HepG2 (cell line): ENCODE measurements at regions not wholly inside any gene's neighbourhood (a gene's known extent, or its start where the extent isn't known, plus 50 kb on each side); places are given as distances from the start of the nearest gene placed in this dataset.

Experiments used
- ATAC-seq: fragments of 200-7000 bp; cut with Tn5 transposase; 3 replicates; pipeline ENCODE4 v1.9.1; 2020; ENCODE audit warnings: mild to moderate bottlenecking, moderate library complexity
- BruUV-seq: library from RNA; stranded (reverse); fragments of 400-500 nt; replicated peaks from 2 replicates; lab custom pipeline; 2021; lab: Mats Ljungman, UMichigan
- CTCF ChIA-PET: fragments of 300-600 bp; formaldehyde crosslinking; extraction: SDS; loops from one replicate; lab custom pipeline; 2021; ENCODE audit warnings: low total read pairs, inconsistent platforms, low intra/inter-chr PET ratio; lab: Yijun Ruan, JAX
- POLR2A ChIA-PET: fragments of 350-600 bp; sonication (Branson Sonifier 250); formaldehyde crosslinking; loops from one replicate; lab custom pipeline; 2020; ENCODE audit warnings: antibody characterized with exemption, inconsistent platforms; lab: Yijun Ruan, JAX
- DNase-seq: peaks from one replicate; pipeline ENCODE4 v3.0.0-alpha.2; 2015; ENCODE audit warnings: low spot score
- FAIRE-seq: peaks from 3 replicates; lab custom pipeline; 2011; peaks lifted over from hg19 to GRCh38; lab: Jason Lieb, UNC
- H2AFZ ChIP-seq: one replicate; pipeline ENCODE4 v1.6.1; 2011; ENCODE audit warnings: low read length, inconsistent platforms
- H3K27ac ChIP-seq: fragments of 300-600 bp; 3 replicates; pipeline ENCODE4 v1.8.0; 2011; ENCODE audit warnings: mixed run types, mild to moderate bottlenecking, mixed read lengths, low read length, inconsistent platforms; ENCODE audit not compliant: insufficient read depth; ENCODE audit errors: extremely low read length
- H3K27me3 ChIP-seq, 2 experiments: fragments of 200-600 bp in 1 of 2; 2 replicates in 1 of 2; 3 replicates in 1 of 2; pipeline versions ENCODE4 v1.6.0 to v1.8.0; 2011; ENCODE audit warnings: low read length in 2 of 2, mild to moderate bottlenecking in 2 of 2, moderate library complexity in 2 of 2, inconsistent platforms in 1 of 2; ENCODE audit not compliant: insufficient read depth in 2 of 2, control insufficient read depth in 1 of 2
- H3K36me3 ChIP-seq, 2 experiments: fragments of 200-600 bp in 1 of 2; replicated peaks in 1 of 2; 2 replicates in 1 of 2; 3 replicates in 1 of 2; pipeline versions ENCODE4 v1.5.1 to v1.8.0; 2011; ENCODE audit warnings: low read length in 2 of 2, inconsistent platforms in 1 of 2; ENCODE audit not compliant: insufficient read depth in 2 of 2, control insufficient read depth in 1 of 2
- H3K4me1 ChIP-seq: 2 replicates; pipeline ENCODE4 v1.5.1; 2012; ENCODE audit warnings: low read length, inconsistent platforms; ENCODE audit not compliant: insufficient read depth
- H3K4me2 ChIP-seq: 2 replicates; pipeline ENCODE4 v1.6.0; 2011; ENCODE audit warnings: low read depth, low read length, inconsistent platforms
- H3K4me3 ChIP-seq, 3 experiments: fragments of 200-600 bp in 1 of 3; sonication (generic), shearing (Covaris generic) in 1 of 3; replicated peaks in 1 of 3; 2 replicates each; pipeline ENCODE4 v1.5.1; 2011 to 2016; ENCODE audit warnings: low read length in 3 of 3, inconsistent platforms in 2 of 3, low read depth in 2 of 3, mild to moderate bottlenecking in 2 of 3, control low read depth in 1 of 3, mixed read lengths in 1 of 3; ENCODE audit not compliant: insufficient read depth in 1 of 3
- H3K79me2 ChIP-seq: one replicate; pipeline ENCODE4 v1.6.1; 2011; ENCODE audit warnings: low read length, inconsistent platforms; ENCODE audit not compliant: insufficient read depth
- H3K9ac ChIP-seq: 2 replicates; pipeline ENCODE4 v1.6.0; 2011; ENCODE audit warnings: mild to moderate bottlenecking, low read depth, low read length, inconsistent platforms; ENCODE audit not compliant: insufficient read depth
- H3K9me3 ChIP-seq: 2 replicates; pipeline ENCODE4 v1.5.1; 2012; ENCODE audit warnings: mild to moderate bottlenecking, low read length
- H4K20me1 ChIP-seq: 2 replicates; pipeline ENCODE4 v1.6.0; 2011; ENCODE audit warnings: inconsistent platforms, mild to moderate bottlenecking, low read length, moderate library complexity; ENCODE audit not compliant: insufficient read depth
- CBX2 ChIP-seq, 2 experiments: fragments of 200-600 bp in 1 of 2; sonication (generic); formaldehyde crosslinking in 1 of 2; IDR thresholded peaks; 2 replicates each; pipeline versions ENCODE4 v1.7.0 to v1.8.1; 2018 to 2022; ENCODE audit warnings: low read depth in 2 of 2, low read length in 1 of 2, mild to moderate bottlenecking in 1 of 2, missing genetic modification reagents in 1 of 2
- MTF1 ChIP-seq: sonication (generic); formaldehyde crosslinking; IDR thresholded peaks from 2 replicates; pipeline ENCODE4 v1.5.0; 2020; ENCODE audit warnings: missing genetic modification reagents
- XBP1 ChIP-seq: sonication (generic); formaldehyde crosslinking; IDR thresholded peaks from 2 replicates; pipeline ENCODE4 v1.5.0; 2020; ENCODE audit warnings: missing genetic modification reagents
- YEATS4 ChIP-seq: sonication (generic); formaldehyde crosslinking; IDR thresholded peaks from 2 replicates; pipeline ENCODE4 v1.4.0; 2020; ENCODE audit warnings: missing genetic modification reagents, borderline replicate concordance
- ZBTB7A ChIP-seq: sonication (generic); formaldehyde crosslinking; IDR thresholded peaks from 2 replicates; pipeline ENCODE4 v1.8.0; 2022; ENCODE audit warnings: mild to moderate bottlenecking, missing genetic modification reagents
- ZNF136 ChIP-seq: sonication (generic); formaldehyde crosslinking; IDR thresholded peaks from 2 replicates; pipeline ENCODE4 v1.8.1; 2022; ENCODE audit warnings: low read depth, mild to moderate bottlenecking, moderate library complexity, missing genetic modification reagents
- ZNF160 ChIP-seq: sonication (generic); formaldehyde crosslinking; IDR thresholded peaks from 2 replicates; pipeline ENCODE4 v1.8.0; 2022; ENCODE audit warnings: mild to moderate bottlenecking, inconsistent platforms, missing genetic modification reagents
- ZNF34 ChIP-seq: sonication (generic); formaldehyde crosslinking; IDR thresholded peaks from 2 replicates; pipeline ENCODE4 v1.4.0; 2020; ENCODE audit warnings: mild to moderate bottlenecking, missing genetic modification reagents, borderline replicate concordance
- in situ Hi-C: cut with HindIII; loops from 2 replicates; pipeline ENCODE4 v1.10.0; 2017; ENCODE audit warnings: low pct_unique_long_range_greater_than_20kb; ENCODE audit not compliant: extremely low pct_ligation_motif_present
- intact Hi-C: fragments of 100-400 bp; cut with micrococcal nuclease; formaldehyde crosslinking; loops from one replicate; pipeline ENCODE4 v1.10.0; 2022; ENCODE audit not compliant: unreplicated experiment
- TF ChIP-seq, protein P1 (sequence below): sonication (generic); formaldehyde crosslinking; IDR thresholded peaks from 2 replicates; pipeline ENCODE4 v1.8.0; 2022; ENCODE audit warnings: mild to moderate bottlenecking, missing genetic modification reagents, borderline replicate concordance
- TF ChIP-seq, protein P2 (sequence below): sonication (generic); formaldehyde crosslinking; IDR thresholded peaks from 2 replicates; pipeline ENCODE4 v1.4.0; 2020; ENCODE audit warnings: missing genetic modification reagents
- TF ChIP-seq, protein P3 (sequence below): IDR thresholded peaks from 2 replicates; pipeline ENCODE4 v1.6.1; 2016; ENCODE audit warnings: low read depth, borderline replicate concordance

DNA sequence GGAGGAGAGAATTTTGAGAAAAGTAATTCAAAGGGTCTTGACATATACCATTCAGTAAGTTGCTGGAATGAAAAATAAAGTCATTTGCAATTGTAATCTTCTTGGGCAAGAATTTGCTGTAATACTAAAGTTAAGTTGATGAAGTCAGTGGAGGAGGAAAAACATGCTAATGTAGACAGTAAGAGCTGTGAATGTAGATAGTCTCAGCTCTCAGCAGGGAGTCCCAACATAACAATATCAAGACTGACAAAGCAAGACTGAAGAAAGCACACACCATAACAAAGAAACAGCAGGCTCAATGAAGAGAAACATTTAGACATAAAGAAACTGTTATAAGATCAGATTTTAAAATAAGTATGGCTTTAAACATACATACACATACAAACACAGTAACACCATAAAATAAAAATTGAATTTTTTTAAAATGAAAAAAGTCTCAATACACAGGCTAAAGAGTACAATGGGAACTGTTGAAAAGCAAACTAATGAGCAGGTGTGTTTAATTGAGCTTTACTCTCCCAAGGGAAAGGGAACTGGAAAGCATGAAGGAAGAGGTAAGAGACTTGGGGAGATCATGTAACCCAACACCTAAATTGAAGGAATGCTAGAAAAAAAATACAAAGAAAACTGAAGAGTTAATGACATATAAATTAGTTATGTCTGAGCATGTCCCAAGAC, 336.3 kb upstream of the NCAM2 start:
- H3K27me3 ChIP-seq, result no peaks in the 10 kb centered on the region
- POLR2A ChIA-PET, result no interaction called here
- intact Hi-C loops, result no loop called here
- no peaks in the 10 kb centered on the region for H3K4me1 ChIP-seq
- no TSS peak for BruUV-seq
- DNase-seq, result no peak
- TF ChIP-seq YEATS4 (CRISPR knock-in tag), result no peak
- TF ChIP-seq, protein P1, sequence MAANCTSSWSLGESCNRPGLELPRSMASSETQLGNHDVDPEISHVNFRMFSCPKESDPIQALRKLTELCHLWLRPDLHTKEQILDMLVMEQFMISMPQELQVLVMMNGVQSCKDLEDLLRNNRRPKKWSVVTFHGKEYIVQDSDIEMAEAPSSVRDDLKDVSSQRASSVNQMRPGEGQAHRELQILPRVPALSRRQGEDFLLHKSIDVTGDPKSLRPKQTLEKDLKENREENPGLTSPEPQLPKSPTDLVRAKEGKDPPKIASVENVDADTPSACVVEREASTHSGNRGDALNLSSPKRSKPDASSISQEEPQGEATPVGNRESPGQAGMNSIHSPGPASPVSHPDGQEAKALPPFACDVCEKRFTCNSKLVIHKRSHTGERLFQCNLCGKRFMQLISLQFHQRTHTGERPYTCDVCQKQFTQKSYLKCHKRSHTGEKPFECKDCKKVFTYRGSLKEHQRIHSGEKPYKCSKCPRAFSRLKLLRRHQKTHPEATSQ (CRISPR knock-in tag), result no peak
- TF ChIP-seq CBX2 (IDR thresholded peaks at IDR 0.05; ENCODE audit: low read depth, low read length), result no peak
- no peak for TF ChIP-seq CBX2 (CRISPR knock-in tag; IDR thresholded peaks at IDR 0.05; ENCODE audit: low read depth)
- TF ChIP-seq MTF1 (CRISPR knock-in tag), result no peak
- no peak for TF ChIP-seq ZNF136 (CRISPR knock-in tag)
- no peak for TF ChIP-seq ZNF160 (CRISPR knock-in tag)
- TF ChIP-seq ZNF34 (CRISPR knock-in tag), result no peak
- TF ChIP-seq ZBTB7A (CRISPR knock-in tag), result no peak
- no peak for TF ChIP-seq XBP1
- TF ChIP-seq, protein P2, sequence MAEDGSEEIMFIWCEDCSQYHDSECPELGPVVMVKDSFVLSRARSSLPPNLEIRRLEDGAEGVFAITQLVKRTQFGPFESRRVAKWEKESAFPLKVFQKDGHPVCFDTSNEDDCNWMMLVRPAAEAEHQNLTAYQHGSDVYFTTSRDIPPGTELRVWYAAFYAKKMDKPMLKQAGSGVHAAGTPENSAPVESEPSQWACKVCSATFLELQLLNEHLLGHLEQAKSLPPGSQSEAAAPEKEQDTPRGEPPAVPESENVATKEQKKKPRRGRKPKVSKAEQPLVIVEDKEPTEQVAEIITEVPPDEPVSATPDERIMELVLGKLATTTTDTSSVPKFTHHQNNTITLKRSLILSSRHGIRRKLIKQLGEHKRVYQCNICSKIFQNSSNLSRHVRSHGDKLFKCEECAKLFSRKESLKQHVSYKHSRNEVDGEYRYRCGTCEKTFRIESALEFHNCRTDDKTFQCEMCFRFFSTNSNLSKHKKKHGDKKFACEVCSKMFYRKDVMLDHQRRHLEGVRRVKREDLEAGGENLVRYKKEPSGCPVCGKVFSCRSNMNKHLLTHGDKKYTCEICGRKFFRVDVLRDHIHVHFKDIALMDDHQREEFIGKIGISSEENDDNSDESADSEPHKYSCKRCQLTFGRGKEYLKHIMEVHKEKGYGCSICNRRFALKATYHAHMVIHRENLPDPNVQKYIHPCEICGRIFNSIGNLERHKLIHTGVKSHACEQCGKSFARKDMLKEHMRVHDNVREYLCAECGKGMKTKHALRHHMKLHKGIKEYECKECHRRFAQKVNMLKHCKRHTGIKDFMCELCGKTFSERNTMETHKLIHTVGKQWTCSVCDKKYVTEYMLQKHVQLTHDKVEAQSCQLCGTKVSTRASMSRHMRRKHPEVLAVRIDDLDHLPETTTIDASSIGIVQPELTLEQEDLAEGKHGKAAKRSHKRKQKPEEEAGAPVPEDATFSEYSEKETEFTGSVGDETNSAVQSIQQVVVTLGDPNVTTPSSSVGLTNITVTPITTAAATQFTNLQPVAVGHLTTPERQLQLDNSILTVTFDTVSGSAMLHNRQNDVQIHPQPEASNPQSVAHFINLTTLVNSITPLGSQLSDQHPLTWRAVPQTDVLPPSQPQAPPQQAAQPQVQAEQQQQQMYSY, result no peak
- TF ChIP-seq, protein P3, sequence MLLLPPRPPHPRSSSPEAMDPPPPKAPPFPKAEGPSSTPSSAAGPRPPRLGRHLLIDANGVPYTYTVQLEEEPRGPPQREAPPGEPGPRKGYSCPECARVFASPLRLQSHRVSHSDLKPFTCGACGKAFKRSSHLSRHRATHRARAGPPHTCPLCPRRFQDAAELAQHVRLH (CRISPR knock-in tag), result no peak
- FAIRE-seq, result no peak
- H3K9ac ChIP-seq, result no peak overlapping the region
- H3K9me3 ChIP-seq, result peaks cover 84% of the 10 kb centered on the region
- no peak overlapping the region for H3K4me2 ChIP-seq
- H2AFZ ChIP-seq, result no peak overlapping the region
- in situ Hi-C loops, result no loop called here
- no peak for ATAC-seq
- no peak overlapping the region for H3K27ac ChIP-seq
- CTCF ChIA-PET, result no interaction called here
- H4K20me1 ChIP-seq, result no peaks in the 10 kb centered on the region
- no peak overlapping the region for H3K4me3 ChIP-seq
- no peaks in the 10 kb centered on the region for H3K79me2 ChIP-seq
- no peaks in the 10 kb centered on the region for H3K36me3 ChIP-seq
